Stomach (tissue), 4 donors: ENCODE measurements at regions not wholly inside any gene's neighbourhood (a gene's known extent, or its start where the extent isn't known, plus 50 kb on each side); places are given as distances from the start of the nearest gene placed in this dataset.

Experiments used
- CTCF ChIP-seq, 7 experiments: fragments of 450-650 bp in 4 of 7; fragments of 200-600 bp in 3 of 7; sonication (generic) in 3 of 7; IDR thresholded peaks; one replicate each; pipeline ENCODE4 v1.5.1; 2016 to 2019; ENCODE audit warnings: antibody characterized with exemption in 7 of 7, control low read depth in 2 of 7, mild to moderate bottlenecking in 1 of 7
- POLR2A ChIP-seq, 4 donors: fragments of 450-650 bp; IDR thresholded peaks; one replicate each; pipeline ENCODE4 v1.6.1; 2016; ENCODE audit warnings: antibody characterized with exemption in 4 of 4, control low read depth in 2 of 4, mild to moderate bottlenecking in 1 of 4, moderate library complexity in 1 of 4
- POLR2AphosphoS5 ChIP-seq, 3 donors: sonication (generic); formaldehyde crosslinking; IDR thresholded peaks; one replicate each; pipeline ENCODE4 v1.6.1; 2016; ENCODE audit warnings: antibody characterized with exemption in 3 of 3

DNA sequence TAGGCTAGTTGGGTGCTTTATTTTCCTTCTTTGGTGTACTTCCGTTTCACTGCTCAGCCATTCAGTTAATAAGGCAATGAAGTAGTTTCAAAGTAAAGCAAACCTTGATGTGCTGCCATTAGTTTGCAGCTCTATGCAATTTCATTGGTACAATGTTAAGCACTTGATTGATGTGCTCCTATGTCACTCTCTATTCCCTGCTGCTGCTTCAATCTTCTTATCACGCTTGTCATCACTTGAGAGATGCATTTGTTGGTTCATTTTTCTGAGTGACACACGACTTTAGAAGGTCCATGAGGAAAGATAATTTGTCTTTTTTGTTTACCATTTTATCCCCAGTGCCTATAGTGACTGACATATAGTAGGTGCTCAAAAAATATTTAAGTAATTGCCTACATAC, 871.0 kb upstream of the PABPC4L start:
- TF ChIP-seq CTCF (IDR thresholded peaks at IDR 0.05) (no peak), POLR2AphosphoS5 (IDR thresholded peaks at IDR 0.05) (no peak), POLR2A (IDR thresholded peaks at IDR 0.05) (no peak)
